ENCODE measurements at regions not wholly inside any gene's neighbourhood (a gene's known extent, or its start where the extent isn't known, plus 50 kb on each side); places are given as distances from the start of the nearest gene placed in this dataset.
"Not testable (repeated sequence)": the region's sequence is repeated elsewhere in the genome, so short reads cannot be mapped to it uniquely, and the experiment has no call there.

- ATAC-seq; H3K36me3 ChIP-seq (ENCODE audit: control insufficient read depth, insufficient read depth, low read length); CTCF ChIA-PET; intact Hi-C loops (cut with micrococcal nuclease; ENCODE audit: unreplicated experiment); POLR2A ChIA-PET; H3K27ac ChIP-seq (ENCODE audit: low read length); in situ Hi-C loops (cut with HindIII; ENCODE audit: low pct_unique_long_range_greater_than_20kb, low sequenced_read_pairs); H3K27me3 ChIP-seq (ENCODE audit: control insufficient read depth, insufficient read depth, low read length); H3K4me3 ChIP-seq (ENCODE audit: low read depth in 2 of 2, low read length in 2 of 2); H3K9me3 ChIP-seq (ENCODE audit: control insufficient read depth, insufficient read depth, low read depth, low read length); H3K4me1 ChIP-seq (ENCODE audit: control insufficient read depth, insufficient read depth, low read length); BruUV-seq (replicated peaks); DNase-seq (ENCODE audit: low read depth, low spot score): not testable (repeated sequence)
Measured at GRCh38 chr21:13876999-13877398, 267.4 kb downstream of the POTED start.

- H3K36me3 ChIP-seq (ENCODE audit: control insufficient read depth, insufficient read depth, low read length); H3K27ac ChIP-seq (ENCODE audit: low read length); H3K9me3 ChIP-seq (ENCODE audit: control insufficient read depth, insufficient read depth, low read depth, low read length); POLR2A ChIA-PET; intact Hi-C loops (cut with micrococcal nuclease; ENCODE audit: unreplicated experiment); BruUV-seq (replicated peaks); CTCF ChIA-PET; H3K4me1 ChIP-seq (ENCODE audit: control insufficient read depth, insufficient read depth, low read length); in situ Hi-C loops (cut with HindIII; ENCODE audit: low pct_unique_long_range_greater_than_20kb, low sequenced_read_pairs); DNase-seq (ENCODE audit: low read depth, low spot score); H3K4me3 ChIP-seq (ENCODE audit: low read depth in 2 of 2, low read length in 2 of 2); ATAC-seq; H3K27me3 ChIP-seq (ENCODE audit: control insufficient read depth, insufficient read depth, low read length): not testable (repeated sequence)
Measured at GRCh38 chr21:13874001-13874400, 264.4 kb downstream of the POTED start.

- Histone ChIP-seq H3K27ac (ENCODE audit: low read length) (no peak overlapping the region), H3K4me1 (ENCODE audit: control insufficient read depth, insufficient read depth, low read length) (no peaks in the 10 kb centered on the region), H3K27me3 (ENCODE audit: control insufficient read depth, insufficient read depth, low read length) (no peaks in the 10 kb centered on the region), H3K9me3 (ENCODE audit: control insufficient read depth, insufficient read depth, low read depth, low read length) (no peaks in the 10 kb centered on the region), H3K36me3 (ENCODE audit: control insufficient read depth, insufficient read depth, low read length) (no peaks in the 10 kb centered on the region), H3K4me3 (ENCODE audit: low read depth in 2 of 2, low read length in 2 of 2) (no peak overlapping the region)
- TF ChIP-seq POLR2AphosphoS5 (IDR thresholded peaks at IDR 0.05; ENCODE audit: low read depth, low read length) (no peak), CTCF (IDR thresholded peaks at IDR 0.05) (no peak), REST (IDR thresholded peaks at IDR 0.05; ENCODE audit: insufficient read depth in 1 of 2, low read depth in 2 of 2, low read length in 1 of 2) (no peak), SIN3A (IDR thresholded peaks at IDR 0.05; ENCODE audit: borderline replicate concordance, insufficient read depth, low read depth, low read length) (no peak), TCF7L2 (IDR thresholded peaks at IDR 0.05; ENCODE audit: low read depth, low read length) (no peak)
- DNase-seq (ENCODE audit: low read depth, low spot score), result no peak
- intact Hi-C loops (cut with micrococcal nuclease; ENCODE audit: unreplicated experiment), result no loop called here
- in situ Hi-C loops (cut with HindIII; ENCODE audit: low pct_unique_long_range_greater_than_20kb, low sequenced_read_pairs), result no loop called here
- ChIA-PET CTCF (no interaction called here), POLR2A (no interaction called here)
- BruUV-seq (replicated peaks), result no TSS peak
- ATAC-seq, result no peak
Measured at GRCh38 chr21:13854638-13855037, 245.1 kb downstream of the POTED start.

GRCh38 chr21:13850808-13851207 lies 241.2 kb downstream of the POTED start:
- in situ Hi-C loops (cut with HindIII; ENCODE audit: low pct_unique_long_range_greater_than_20kb, low sequenced_read_pairs); H3K27me3 ChIP-seq (ENCODE audit: control insufficient read depth, insufficient read depth, low read length); CTCF ChIA-PET; H3K27ac ChIP-seq (ENCODE audit: low read length); DNase-seq (ENCODE audit: low read depth, low spot score); H3K9me3 ChIP-seq (ENCODE audit: control insufficient read depth, insufficient read depth, low read depth, low read length); BruUV-seq (replicated peaks); intact Hi-C loops (cut with micrococcal nuclease; ENCODE audit: unreplicated experiment); H3K4me3 ChIP-seq (ENCODE audit: low read depth in 2 of 2, low read length in 2 of 2); H3K4me1 ChIP-seq (ENCODE audit: control insufficient read depth, insufficient read depth, low read length); ATAC-seq; POLR2A ChIA-PET; H3K36me3 ChIP-seq (ENCODE audit: control insufficient read depth, insufficient read depth, low read length): not testable (repeated sequence)

- H3K4me3 ChIP-seq (ENCODE audit: low read depth in 2 of 2, low read length in 2 of 2); H3K9me3 ChIP-seq (ENCODE audit: control insufficient read depth, insufficient read depth, low read depth, low read length); H3K27me3 ChIP-seq (ENCODE audit: control insufficient read depth, insufficient read depth, low read length); ATAC-seq; H3K36me3 ChIP-seq (ENCODE audit: control insufficient read depth, insufficient read depth, low read length); intact Hi-C loops (cut with micrococcal nuclease; ENCODE audit: unreplicated experiment); POLR2A ChIA-PET; in situ Hi-C loops (cut with HindIII; ENCODE audit: low pct_unique_long_range_greater_than_20kb, low sequenced_read_pairs); DNase-seq (ENCODE audit: low read depth, low spot score); BruUV-seq (replicated peaks); H3K27ac ChIP-seq (ENCODE audit: low read length); CTCF ChIA-PET; H3K4me1 ChIP-seq (ENCODE audit: control insufficient read depth, insufficient read depth, low read length): not testable (repeated sequence)
Measured at GRCh38 chr21:13849489-13849888, 239.9 kb downstream of the POTED start.

Measured in Panc1 (cell line).